SU-DHL-6 (cell line): ENCODE measurements at regions not wholly inside any gene's neighbourhood (a gene's known extent, or its start where the extent isn't known, plus 50 kb on each side); places are given as distances from the start of the nearest gene placed in this dataset.

Experiments
- H2AFZ ChIP-seq: fragments of 200-600 bp; sonication (generic); 2 replicates; pipeline ENCODE4 v1.6.1; 2014; ENCODE audit warnings: low read depth, mild to moderate bottlenecking, moderate library complexity, mixed read lengths, antibody characterized with exemption, low read length; ENCODE audit not compliant: severe bottlenecking
- H3F3A ChIP-seq: fragments of 200-600 bp; shearing (Covaris generic); 2 replicates; pipeline ENCODE4 v1.6.0; 2016; ENCODE audit warnings: antibody characterized with exemption, mild to moderate bottlenecking; ENCODE audit not compliant: insufficient read depth
- H3K27ac ChIP-seq: fragments of 200-600 bp; sonication (generic); 2 replicates; pipeline ENCODE4 v1.5.1; 2016; ENCODE audit warnings: low read depth, mild to moderate bottlenecking, low read length, moderate library complexity, mixed read lengths
- H3K27me3 ChIP-seq: fragments of 200-600 bp; sonication (generic), shearing (Covaris generic); 2 replicates; pipeline ENCODE4 v1.6.0; 2014; ENCODE audit warnings: mild to moderate bottlenecking, low read length
- H3K36me3 ChIP-seq: fragments of 200-600 bp; sonication (generic); 2 replicates; pipeline ENCODE4 v1.6.1; 2014; ENCODE audit warnings: mild to moderate bottlenecking, low read length, mixed read lengths
- H3K4me2 ChIP-seq: fragments of 300-600, 200-600 bp; shearing (Covaris generic), sonication (generic); 2 replicates; pipeline ENCODE4 v1.6.0; 2014; ENCODE audit warnings: low read length, low read depth, mild to moderate bottlenecking; ENCODE audit not compliant: poor library complexity, severe bottlenecking
- H3K4me3 ChIP-seq: fragments of 200-600 bp; sonication (generic); 2 replicates; pipeline ENCODE4 v1.5.1; 2014; ENCODE audit warnings: antibody characterized with exemption, low read length, mild to moderate bottlenecking, mixed read lengths; ENCODE audit not compliant: insufficient read depth, poor library complexity, severe bottlenecking
- H3K79me2 ChIP-seq: fragments of 200-600 bp; sonication (generic); 2 replicates; pipeline ENCODE4 v1.6.1; 2014; ENCODE audit warnings: mild to moderate bottlenecking, low read length, moderate library complexity; ENCODE audit not compliant: insufficient read depth
- H3K9ac ChIP-seq: fragments of 200-600 bp; sonication (generic); 2 replicates; pipeline ENCODE4 v1.7.0; 2014; ENCODE audit warnings: mild to moderate bottlenecking, low read length
- H3K9me2 ChIP-seq: fragments of 200-600 bp; sonication (generic); replicated peaks from 2 replicates; pipeline ENCODE4 v1.6.1; 2014; ENCODE audit warnings: low read length; ENCODE audit not compliant: insufficient read depth
- H3K9me3 ChIP-seq: fragments of 200-600 bp; sonication (generic); 2 replicates; pipeline ENCODE4 v1.6.1; 2014; ENCODE audit warnings: low read length, mixed read lengths; ENCODE audit not compliant: insufficient read depth
- H4K20me1 ChIP-seq: fragments of 200-600 bp; sonication (generic); 2 replicates; pipeline ENCODE4 v1.6.1; 2014; ENCODE audit warnings: low read depth, mild to moderate bottlenecking, antibody characterized with exemption, low read length, moderate library complexity, mixed read lengths
- CTCF ChIP-seq: fragments of 200-600 bp; sonication (generic); IDR thresholded peaks from one replicate; pipeline ENCODE4 v1.5.1; 2017; ENCODE audit warnings: antibody characterized with exemption, mild to moderate bottlenecking, low read length, moderate library complexity; ENCODE audit not compliant: insufficient read depth, poor library complexity, severe bottlenecking
- EZH2phosphoT487 ChIP-seq: fragments of 200-600 bp; sonication (generic), shearing (Covaris generic); conservative IDR thresholded peaks from 2 replicates; pipeline ENCODE4 v1.6.1; 2018; ENCODE audit warnings: mild to moderate bottlenecking, antibody characterized with exemption, low read length, moderate library complexity, mixed read lengths

GRCh38 chr1:25053576-25054250 is 123.6 kb upstream of the RUNX3 start:
- Histone ChIP-seq H3K4me2 (no peak overlapping the region), H3F3A (no peaks in the 10 kb centered on the region)
- no peak for TF ChIP-seq CTCF
- no peak for TF ChIP-seq EZH2phosphoT487

GRCh38 chr1:25051906-25052305 is 121.8 kb upstream of the RUNX3 start:
- Histone ChIP-seq H3K9me3 (no peaks in the 10 kb centered on the region), H3F3A (no peaks in the 10 kb centered on the region), H2AFZ (no peak overlapping the region), H4K20me1 (no peaks in the 10 kb centered on the region), H3K36me3 (no peaks in the 10 kb centered on the region), H3K4me3 (no peak overlapping the region), H3K4me2 (no peak overlapping the region), H3K9ac (no peak overlapping the region), H3K27ac (no peak overlapping the region), H3K79me2 (no peaks in the 10 kb centered on the region), H3K27me3 (no peaks in the 10 kb centered on the region), H3K9me2 (no peaks in the 10 kb centered on the region)
- TF ChIP-seq CTCF (no peak), EZH2phosphoT487 (no peak)

More at GRCh38 chr1:25053576-25054250, 123.6 kb upstream of the RUNX3 start:
- no peaks in the 10 kb centered on the region for H3K27me3 ChIP-seq
- no peak overlapping the region for H2AFZ ChIP-seq
- no peaks in the 10 kb centered on the region for H3K9me3 ChIP-seq
- no peaks in the 10 kb centered on the region for H4K20me1 ChIP-seq
- H3K27ac ChIP-seq = no peak overlapping the region
- H3K36me3 ChIP-seq = no peaks in the 10 kb centered on the region
- no peak overlapping the region for H3K9ac ChIP-seq
- no peaks in the 10 kb centered on the region for H3K79me2 ChIP-seq
- H3K4me3 ChIP-seq = no peak overlapping the region
- H3K9me2 ChIP-seq = no peaks in the 10 kb centered on the region

GRCh38 chr1:25051504-25051903 is 121.4 kb upstream of the RUNX3 start:
- Histone ChIP-seq H3K4me3 (no peak overlapping the region), H3K79me2 (no peaks in the 10 kb centered on the region), H4K20me1 (no peaks in the 10 kb centered on the region), H3K4me2 (no peak overlapping the region), H2AFZ (no peak overlapping the region), H3K9me2 (no peaks in the 10 kb centered on the region), H3K27me3 (no peaks in the 10 kb centered on the region), H3K27ac (no peak overlapping the region), H3F3A (no peaks in the 10 kb centered on the region), H3K36me3 (no peaks in the 10 kb centered on the region), H3K9ac (no peak overlapping the region), H3K9me3 (no peaks in the 10 kb centered on the region)
- no peak for TF ChIP-seq CTCF
- no peak for TF ChIP-seq EZH2phosphoT487
